ENCODE measurements at regions not wholly inside any gene's neighbourhood (a gene's known extent, or its start where the extent isn't known, plus 50 kb on each side); places are given as distances from the start of the nearest gene placed in this dataset.
"Not testable (repeated sequence)": the region's sequence is repeated elsewhere in the genome, so short reads cannot be mapped to it uniquely, and the experiment has no call there.

- Histone ChIP-seq H3K9ac (ENCODE audit: low read length) (no peak overlapping the region), H3K36me3 (ENCODE audit: control insufficient read depth, insufficient read depth, low read length) (no peaks in the 10 kb centered on the region), H3K27ac (ENCODE audit: low read depth, low read length) (no peak overlapping the region), H3K4me1 (ENCODE audit: control insufficient read depth, insufficient read depth, low read length) (peaks cover 5% of the 10 kb centered on the region), H3K4me3 (ENCODE audit: low read length) (no peak overlapping the region), H3K27me3 (ENCODE audit: control insufficient read depth, insufficient read depth, low read length) (no peaks in the 10 kb centered on the region)
Observed at GRCh38 chr2:60214626-60214875, 338.9 kb downstream of the BCL11A start.

- H3K9ac ChIP-seq (ENCODE audit: low read length), result no peak overlapping the region
- H3K27ac ChIP-seq (ENCODE audit: low read depth, low read length), result no peak overlapping the region
- no peaks in the 10 kb centered on the region for H3K27me3 ChIP-seq (ENCODE audit: control insufficient read depth, insufficient read depth, low read length)
- peaks cover 5% of the 10 kb centered on the region for H3K4me1 ChIP-seq (ENCODE audit: control insufficient read depth, insufficient read depth, low read length)
- peak overlapping the region; percentile 40 for H3K4me3 ChIP-seq (ENCODE audit: low read length)
- no peaks in the 10 kb centered on the region for H3K36me3 ChIP-seq (ENCODE audit: control insufficient read depth, insufficient read depth, low read length)
Observed at GRCh38 chr2:60213865-60214625, 339.4 kb downstream of the BCL11A start.

- H3K4me3 ChIP-seq (ENCODE audit: low read length), result no peak overlapping the region
- H3K27ac ChIP-seq (ENCODE audit: low read depth, low read length), result no peak overlapping the region
- H3K4me1 ChIP-seq (ENCODE audit: control insufficient read depth, insufficient read depth, low read length), result peaks cover 5% of the 10 kb centered on the region
- H3K9ac ChIP-seq (ENCODE audit: low read length), result no peak overlapping the region
- H3K27me3 ChIP-seq (ENCODE audit: control insufficient read depth, insufficient read depth, low read length), result no peaks in the 10 kb centered on the region
- H3K36me3 ChIP-seq (ENCODE audit: control insufficient read depth, insufficient read depth, low read length), result no peaks in the 10 kb centered on the region
Observed at GRCh38 chr2:60212181-60212945, 341.1 kb downstream of the BCL11A start.

- H3K27me3 ChIP-seq (ENCODE audit: control insufficient read depth, insufficient read depth, low read length); H3K27ac ChIP-seq (ENCODE audit: low read depth, low read length); H3K9ac ChIP-seq (ENCODE audit: low read length); H3K36me3 ChIP-seq (ENCODE audit: control insufficient read depth, insufficient read depth, low read length); H3K4me3 ChIP-seq (ENCODE audit: low read length); H3K4me1 ChIP-seq (ENCODE audit: control insufficient read depth, insufficient read depth, low read length): not testable (repeated sequence)
Observed at GRCh38 chr2:60189006-60189405, 364.4 kb downstream of the BCL11A start.

GRCh38 chr2:60175290-60175689, 378.2 kb downstream of the BCL11A start:
- H3K4me3 ChIP-seq (ENCODE audit: low read length), result no peak overlapping the region
- H3K9ac ChIP-seq (ENCODE audit: low read length), result no peak overlapping the region
- H3K4me1 ChIP-seq (ENCODE audit: control insufficient read depth, insufficient read depth, low read length), result no peaks in the 10 kb centered on the region
- no peaks in the 10 kb centered on the region for H3K27me3 ChIP-seq (ENCODE audit: control insufficient read depth, insufficient read depth, low read length)
- H3K36me3 ChIP-seq (ENCODE audit: control insufficient read depth, insufficient read depth, low read length), result no peaks in the 10 kb centered on the region
- H3K27ac ChIP-seq (ENCODE audit: low read depth, low read length), result no peak overlapping the region

GRCh38 chr2:60174146-60174545, 379.3 kb downstream of the BCL11A start:
- Histone ChIP-seq H3K9ac (ENCODE audit: low read length) (no peak overlapping the region), H3K27ac (ENCODE audit: low read depth, low read length) (no peak overlapping the region), H3K4me3 (ENCODE audit: low read length) (no peak overlapping the region), H3K36me3 (ENCODE audit: control insufficient read depth, insufficient read depth, low read length) (no peaks in the 10 kb centered on the region), H3K27me3 (ENCODE audit: control insufficient read depth, insufficient read depth, low read length) (no peaks in the 10 kb centered on the region), H3K4me1 (ENCODE audit: control insufficient read depth, insufficient read depth, low read length) (no peaks in the 10 kb centered on the region)

- no peaks in the 10 kb centered on the region for H3K4me1 ChIP-seq (ENCODE audit: control insufficient read depth, insufficient read depth, low read length)
- no peaks in the 10 kb centered on the region for H3K36me3 ChIP-seq (ENCODE audit: control insufficient read depth, insufficient read depth, low read length)
- no peak overlapping the region for H3K9ac ChIP-seq (ENCODE audit: low read length)
- no peaks in the 10 kb centered on the region for H3K27me3 ChIP-seq (ENCODE audit: control insufficient read depth, insufficient read depth, low read length)
- no peak overlapping the region for H3K4me3 ChIP-seq (ENCODE audit: low read length)
- no peak overlapping the region for H3K27ac ChIP-seq (ENCODE audit: low read depth, low read length)
Observed at GRCh38 chr2:60172801-60173200, 380.7 kb downstream of the BCL11A start.

GRCh38 chr2:60170272-60170671, 383.2 kb downstream of the BCL11A start:
- Histone ChIP-seq H3K9ac (ENCODE audit: low read length) (no peak overlapping the region), H3K4me3 (ENCODE audit: low read length) (no peak overlapping the region), H3K27me3 (ENCODE audit: control insufficient read depth, insufficient read depth, low read length) (no peaks in the 10 kb centered on the region), H3K36me3 (ENCODE audit: control insufficient read depth, insufficient read depth, low read length) (no peaks in the 10 kb centered on the region), H3K4me1 (ENCODE audit: control insufficient read depth, insufficient read depth, low read length) (no peaks in the 10 kb centered on the region), H3K27ac (ENCODE audit: low read depth, low read length) (no peak overlapping the region)

GRCh38 chr2:60168247-60168646, 385.2 kb downstream of the BCL11A start:
- H3K27me3 ChIP-seq (ENCODE audit: control insufficient read depth, insufficient read depth, low read length), result no peaks in the 10 kb centered on the region
- H3K27ac ChIP-seq (ENCODE audit: low read depth, low read length), result no peak overlapping the region
- no peaks in the 10 kb centered on the region for H3K4me1 ChIP-seq (ENCODE audit: control insufficient read depth, insufficient read depth, low read length)
- no peak overlapping the region for H3K9ac ChIP-seq (ENCODE audit: low read length)
- H3K4me3 ChIP-seq (ENCODE audit: low read length), result no peak overlapping the region
- H3K36me3 ChIP-seq (ENCODE audit: control insufficient read depth, insufficient read depth, low read length), result no peaks in the 10 kb centered on the region

- no peak overlapping the region for H3K27ac ChIP-seq (ENCODE audit: low read depth, low read length)
- H3K27me3 ChIP-seq (ENCODE audit: control insufficient read depth, insufficient read depth, low read length), result no peaks in the 10 kb centered on the region
- no peak overlapping the region for H3K9ac ChIP-seq (ENCODE audit: low read length)
- no peaks in the 10 kb centered on the region for H3K36me3 ChIP-seq (ENCODE audit: control insufficient read depth, insufficient read depth, low read length)
- no peaks in the 10 kb centered on the region for H3K4me1 ChIP-seq (ENCODE audit: control insufficient read depth, insufficient read depth, low read length)
- no peak overlapping the region for H3K4me3 ChIP-seq (ENCODE audit: low read length)
Observed at GRCh38 chr2:60167089-60167488, 386.4 kb downstream of the BCL11A start.

GRCh38 chr2:60163691-60164090, 389.8 kb downstream of the BCL11A start:
- Histone ChIP-seq H3K27me3 (ENCODE audit: control insufficient read depth, insufficient read depth, low read length) (no peaks in the 10 kb centered on the region), H3K36me3 (ENCODE audit: control insufficient read depth, insufficient read depth, low read length) (no peaks in the 10 kb centered on the region), H3K4me3 (ENCODE audit: low read length) (no peak overlapping the region), H3K4me1 (ENCODE audit: control insufficient read depth, insufficient read depth, low read length) (no peaks in the 10 kb centered on the region), H3K27ac (ENCODE audit: low read depth, low read length) (no peak overlapping the region), H3K9ac (ENCODE audit: low read length) (no peak overlapping the region)

- no peak overlapping the region for H3K9ac ChIP-seq (ENCODE audit: low read length)
- no peak overlapping the region for H3K27ac ChIP-seq (ENCODE audit: low read depth, low read length)
- no peaks in the 10 kb centered on the region for H3K36me3 ChIP-seq (ENCODE audit: control insufficient read depth, insufficient read depth, low read length)
- H3K4me3 ChIP-seq (ENCODE audit: low read length), result no peak overlapping the region
- no peaks in the 10 kb centered on the region for H3K27me3 ChIP-seq (ENCODE audit: control insufficient read depth, insufficient read depth, low read length)
- H3K4me1 ChIP-seq (ENCODE audit: control insufficient read depth, insufficient read depth, low read length), result no peaks in the 10 kb centered on the region
Observed at GRCh38 chr2:60159519-60159918, 393.9 kb downstream of the BCL11A start.

GRCh38 chr2:60158262-60158661, 395.2 kb downstream of the BCL11A start:
- no peaks in the 10 kb centered on the region for H3K36me3 ChIP-seq (ENCODE audit: control insufficient read depth, insufficient read depth, low read length)
- no peak overlapping the region for H3K27ac ChIP-seq (ENCODE audit: low read depth, low read length)
- no peak overlapping the region for H3K4me3 ChIP-seq (ENCODE audit: low read length)
- H3K4me1 ChIP-seq (ENCODE audit: control insufficient read depth, insufficient read depth, low read length), result no peaks in the 10 kb centered on the region
- H3K27me3 ChIP-seq (ENCODE audit: control insufficient read depth, insufficient read depth, low read length), result no peaks in the 10 kb centered on the region
- H3K9ac ChIP-seq (ENCODE audit: low read length), result no peak overlapping the region

Measured in rectal smooth muscle tissue (tissue), 1 donor.